ENCODE measurements at regions not wholly inside any gene's neighbourhood (a gene's known extent, or its start where the extent isn't known, plus 50 kb on each side); places are given as distances from the start of the nearest gene placed in this dataset.

DNA sequence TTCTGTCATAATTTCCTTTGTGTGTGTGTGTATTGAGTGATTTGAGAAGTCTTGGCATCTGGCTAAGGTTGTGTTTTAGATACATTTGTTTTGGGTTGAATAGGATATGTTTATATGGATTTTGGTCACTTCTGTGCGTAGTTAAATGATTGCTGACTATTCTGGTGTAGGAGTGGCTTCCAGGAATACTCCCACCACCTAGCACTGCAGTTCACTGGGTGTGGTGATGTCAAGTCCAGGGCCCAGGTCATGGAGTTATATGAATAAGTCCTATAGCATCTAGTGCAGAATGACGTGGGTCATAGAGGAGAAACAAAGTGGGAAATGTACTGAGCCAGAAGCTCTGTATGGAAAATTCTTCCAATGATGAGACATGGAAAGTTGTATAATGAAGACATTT, 465.4 kb upstream of the CCL2 start:
- no peak for DNase-seq

DNA sequence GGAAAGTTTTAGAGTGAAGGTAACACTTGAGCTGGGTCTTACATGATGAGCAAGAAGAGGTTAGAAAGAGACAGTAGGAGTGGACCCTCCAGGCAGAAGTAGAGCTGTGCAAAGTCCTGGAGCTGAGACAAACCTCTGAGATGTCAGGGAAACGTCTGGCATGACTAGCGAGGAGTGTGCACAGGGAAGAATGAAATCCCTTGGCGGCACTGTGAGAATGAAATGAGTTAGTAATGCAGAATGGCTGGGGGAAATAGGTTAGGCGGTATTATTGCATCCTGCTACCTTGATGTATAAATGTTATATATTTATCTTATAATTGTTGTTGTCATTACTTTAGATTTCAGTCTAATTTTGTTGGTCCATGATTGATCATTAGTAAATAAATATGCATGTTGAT, 457.9 kb upstream of the CCL2 start:
- no peak for DNase-seq

GRCh38 chr17:33798308-33798707, 456.8 kb upstream of the CCL2 start:
- DNase-seq, result no peak

- DNase-seq, result no peak
Measured at GRCh38 chr17:33802349-33803198, 452.5 kb upstream of the CCL2 start.

GRCh38 chr17:33803199-33803685, 451.8 kb upstream of the CCL2 start:
- DNase-seq, result no peak

DNA sequence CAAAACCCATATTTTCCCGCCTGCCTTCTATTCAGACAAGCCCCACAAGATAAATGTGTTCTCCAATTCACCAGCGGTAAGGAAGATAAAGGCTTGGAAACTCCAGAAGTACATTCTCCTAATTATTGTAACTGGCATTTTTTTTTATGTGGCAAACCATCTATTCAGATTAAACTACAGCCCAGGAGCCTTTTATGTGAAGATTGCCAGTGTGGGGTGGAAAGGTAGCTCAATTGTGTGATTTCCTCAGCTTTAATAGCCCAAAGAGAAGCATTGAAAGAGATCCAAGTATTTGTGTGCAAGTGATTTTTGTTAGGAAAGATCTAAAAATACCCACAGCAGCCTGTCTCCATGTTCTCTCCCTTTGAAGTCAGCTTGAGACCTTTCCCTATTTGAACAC, 451.4 kb upstream of the CCL2 start:
- no peak for DNase-seq

DNA sequence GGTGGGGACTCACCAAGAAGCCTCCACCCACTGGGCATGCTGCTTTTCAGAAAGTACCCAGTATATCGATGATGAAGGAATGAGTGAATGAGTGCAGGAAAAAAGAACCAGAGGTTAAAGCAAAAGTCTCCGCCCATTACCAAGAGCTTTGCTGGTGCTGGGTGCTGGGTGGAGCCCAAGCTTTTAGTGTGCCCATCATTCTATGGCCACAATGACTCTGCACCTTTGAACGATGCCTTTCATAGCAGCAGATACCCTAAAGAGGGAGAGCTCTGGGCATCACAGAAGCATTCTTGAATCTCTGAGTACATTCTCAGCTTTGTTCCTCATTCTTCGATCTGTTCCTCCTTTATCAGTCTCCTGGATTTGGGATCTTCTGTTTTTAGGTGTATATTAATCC, 450.7 kb upstream of the CCL2 start:
- DNase-seq, result no peak

DNA sequence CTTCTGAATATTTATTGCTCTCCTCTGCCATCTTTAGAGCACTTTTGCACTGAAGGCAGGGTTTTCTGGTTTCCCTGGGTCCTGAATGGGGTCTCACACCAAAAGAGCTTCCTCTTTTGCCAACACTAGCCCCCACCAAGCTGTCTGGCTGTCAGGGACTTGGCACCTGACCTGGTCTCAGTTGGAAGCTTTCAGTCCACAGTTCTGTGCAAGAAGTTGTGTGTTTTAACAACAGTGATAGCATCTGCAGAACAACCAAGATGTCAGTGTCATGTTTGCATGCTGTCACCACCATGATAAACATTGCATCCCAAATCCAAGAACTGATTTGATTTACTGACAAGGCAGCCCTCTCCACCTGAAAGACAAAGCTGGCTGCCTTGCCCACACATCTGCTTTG, 448.5 kb upstream of the CCL2 start:
- DNase-seq, result no peak

DNA sequence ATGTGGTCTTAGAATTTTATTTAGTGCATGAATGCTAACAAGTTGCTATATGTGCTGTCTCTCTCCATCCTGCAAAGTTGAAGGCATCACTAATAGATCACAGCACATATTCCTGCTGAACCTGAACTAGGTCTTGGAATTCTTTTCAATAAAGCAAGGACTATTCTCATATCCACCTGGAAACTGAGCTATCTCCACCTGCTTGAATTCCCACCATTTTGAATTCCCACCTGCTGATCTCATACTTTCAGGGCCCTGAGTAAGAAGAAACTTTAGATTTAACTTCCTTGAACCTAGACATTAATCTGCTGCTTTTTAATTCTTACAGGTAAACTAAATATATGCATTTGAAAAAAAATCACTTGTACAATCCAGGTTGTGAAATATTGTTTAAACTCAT, 445.3 kb upstream of the CCL2 start:
- no peak for DNase-seq

DNA sequence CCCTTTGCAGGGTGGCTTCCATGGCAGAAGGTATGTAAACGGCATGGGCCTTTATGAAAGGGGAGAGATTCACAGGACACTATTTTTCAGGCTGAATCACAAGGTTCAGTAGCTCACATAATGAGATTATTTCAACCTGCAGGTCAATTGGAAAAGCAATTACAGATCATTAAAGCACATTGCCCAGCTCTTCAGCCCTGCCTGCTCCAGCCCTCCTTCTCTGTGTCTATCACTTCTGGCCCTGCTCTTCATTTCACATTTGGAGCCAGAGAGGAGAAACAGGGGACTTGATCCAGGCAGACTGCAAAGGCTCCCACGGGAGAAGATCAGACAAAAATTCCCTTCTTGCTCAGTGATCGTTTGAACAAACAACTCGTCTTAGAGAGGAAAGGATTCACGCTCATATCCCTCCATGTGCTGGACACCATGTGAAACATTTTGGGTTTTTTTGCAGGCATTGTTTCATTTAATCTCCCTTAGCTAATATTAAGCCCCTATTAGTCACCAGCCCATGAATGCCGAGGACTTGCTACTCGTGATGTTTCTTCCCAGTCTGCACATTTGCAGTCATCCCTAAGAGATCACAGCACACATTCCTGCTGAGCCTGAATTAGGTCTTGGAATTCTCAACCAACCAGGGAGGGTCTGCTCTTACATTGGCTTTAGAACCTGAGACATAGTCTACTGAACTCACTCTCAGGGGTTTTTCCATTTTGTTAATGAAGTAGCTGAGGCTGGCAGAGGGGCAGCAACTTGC, 443.9 kb upstream of the CCL2 start:
- DNase-seq, result no peak

DNA sequence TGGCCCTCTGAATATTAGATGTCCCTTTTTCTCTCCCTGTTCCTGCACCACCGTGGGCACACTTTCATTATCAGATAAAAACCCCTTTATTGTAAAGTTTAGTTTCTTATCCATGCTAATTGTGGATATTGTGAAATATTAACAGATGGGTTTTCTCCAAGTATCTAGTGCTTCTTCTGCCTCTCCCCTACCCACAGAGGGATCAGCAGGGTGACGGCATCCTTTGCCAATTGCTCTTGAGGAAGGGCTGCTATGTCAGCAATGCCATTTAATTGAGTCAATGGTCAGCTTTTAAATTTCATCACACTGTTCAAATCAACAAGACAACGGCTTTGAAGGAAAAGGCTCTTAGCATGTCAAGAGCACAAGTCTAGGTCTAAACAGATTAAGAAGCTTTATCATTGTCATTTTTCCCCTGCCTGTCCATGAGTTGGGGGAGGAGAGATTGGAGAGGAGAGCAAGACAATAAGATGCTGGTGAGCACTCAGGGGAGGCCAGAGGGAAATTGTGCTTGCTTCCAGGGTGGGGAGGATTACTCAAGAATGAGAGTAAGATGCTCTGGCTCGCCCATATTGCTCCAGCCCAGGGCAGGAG, 443.0 kb upstream of the CCL2 start:
- DNase-seq, result no peak

DNA sequence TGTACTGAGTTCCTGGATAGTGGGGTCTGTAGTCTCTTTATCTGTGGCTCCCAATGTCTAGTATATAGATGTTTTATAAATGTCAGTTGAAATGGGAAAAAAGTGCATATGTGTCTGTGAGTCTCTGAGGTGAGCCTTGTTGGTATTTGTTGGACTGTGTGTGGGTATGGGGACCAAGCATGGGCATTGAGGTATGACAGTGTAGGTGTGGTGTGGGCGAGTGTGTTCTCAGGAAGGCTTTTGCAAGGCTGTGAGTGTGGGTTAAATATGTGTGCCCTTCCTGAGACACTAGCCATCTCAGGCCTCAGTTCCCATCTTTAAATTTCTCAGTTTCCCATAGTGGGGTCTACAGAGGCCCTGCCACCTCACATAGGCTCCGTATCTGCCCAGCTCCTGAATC, 440.2 kb upstream of the CCL2 start:
- DNase-seq, result no peak

- DNase-seq, result no peak
Measured at GRCh38 chr17:33816036-33816435, 439.0 kb upstream of the CCL2 start.

DNA sequence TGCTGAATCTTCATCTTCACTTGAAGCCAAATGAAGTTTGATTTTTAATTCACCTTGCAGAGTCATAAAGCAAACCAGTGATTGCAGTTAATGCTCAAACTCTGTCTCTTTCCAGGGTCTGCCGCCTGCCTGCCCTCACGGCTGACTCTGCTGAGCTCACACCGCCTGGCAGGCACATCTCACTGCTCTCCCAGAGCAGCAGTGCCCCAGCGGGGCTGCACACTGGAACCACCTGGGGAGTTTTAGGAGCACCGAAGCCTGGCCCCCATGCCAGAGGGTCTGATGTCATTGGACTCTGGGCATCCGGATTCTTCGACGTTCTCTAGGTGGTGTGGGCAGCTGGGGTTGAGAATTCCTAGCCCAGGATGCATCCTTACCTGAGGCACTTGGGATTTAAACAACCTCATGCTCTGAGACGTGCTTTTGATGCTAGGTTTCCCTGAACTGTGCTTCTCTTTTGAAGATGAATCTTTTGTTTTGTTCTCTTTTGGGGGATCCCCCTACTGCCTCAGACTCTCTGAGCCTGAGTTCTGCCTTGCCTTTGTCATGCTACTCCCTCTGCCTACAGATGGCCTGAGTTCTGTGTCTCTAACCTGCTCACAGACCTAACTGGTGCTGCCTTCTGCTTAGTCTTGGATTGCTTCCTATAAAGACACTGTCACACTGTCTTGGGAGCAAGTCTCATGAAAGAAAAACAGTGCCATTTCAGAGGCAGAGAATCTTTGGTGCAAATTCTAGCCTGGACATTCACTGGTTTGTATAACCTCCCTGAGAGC, 438.1 kb upstream of the CCL2 start:
- no peak for DNase-seq

DNA sequence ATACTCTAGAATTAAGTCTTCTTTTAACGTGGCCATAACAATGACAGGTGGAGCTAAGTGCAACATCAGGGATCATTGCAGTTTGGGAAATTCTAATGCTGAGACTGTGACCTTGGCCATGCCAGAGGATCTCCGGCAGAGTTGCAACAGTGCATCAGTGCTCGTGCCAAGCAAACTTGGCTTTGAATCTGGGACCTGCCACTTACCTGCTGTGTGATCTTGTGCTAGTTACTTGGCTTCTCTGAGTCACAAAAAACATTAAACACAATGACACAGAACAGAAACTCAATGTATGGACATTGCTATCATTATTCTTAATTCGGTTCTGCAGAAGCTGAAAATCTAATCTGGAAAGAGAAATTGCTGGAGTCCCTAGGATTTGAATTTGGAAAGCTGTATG, 435.5 kb upstream of the CCL2 start:
- DNase-seq, result no peak

DNA sequence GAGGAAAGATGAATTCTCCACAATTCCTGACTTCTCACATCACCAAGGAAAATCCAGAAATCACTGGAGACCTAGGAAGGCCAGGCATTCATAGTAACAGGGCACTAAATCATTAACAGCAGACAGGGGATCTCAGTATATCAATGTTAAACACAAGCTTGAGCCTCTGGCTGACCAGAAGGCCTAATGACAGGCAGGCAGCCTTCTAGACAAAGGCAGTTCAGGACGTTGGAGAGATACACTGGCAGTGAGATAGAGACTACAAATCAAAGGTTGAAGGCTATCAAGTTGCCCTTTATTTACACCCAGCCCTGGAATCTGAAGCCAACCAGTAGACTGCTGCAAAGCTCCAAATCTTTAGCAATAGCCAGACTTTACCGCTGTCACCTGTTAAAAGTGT, 422.8 kb upstream of the CCL2 start:
- DNase-seq, result no peak

DNA sequence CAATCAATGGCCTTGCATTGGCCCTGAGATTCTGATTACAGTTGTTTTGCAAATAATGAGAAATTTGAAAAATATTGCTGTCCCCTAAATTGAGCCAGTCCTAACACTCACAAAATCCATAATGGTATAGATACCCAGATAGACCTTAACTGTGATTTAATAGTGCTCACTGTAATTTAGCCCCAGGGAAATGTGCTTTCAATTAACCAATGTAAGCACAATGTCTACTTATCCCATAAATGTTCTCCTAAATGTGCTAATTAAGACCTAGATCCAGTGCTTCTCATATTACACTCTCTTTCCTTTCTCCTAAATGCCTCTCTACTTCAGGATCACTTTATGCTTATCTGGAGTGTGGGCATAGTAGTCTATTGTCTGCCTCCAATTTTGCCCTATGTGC, 417.8 kb upstream of the CCL2 start:
- no peak for DNase-seq

DNA sequence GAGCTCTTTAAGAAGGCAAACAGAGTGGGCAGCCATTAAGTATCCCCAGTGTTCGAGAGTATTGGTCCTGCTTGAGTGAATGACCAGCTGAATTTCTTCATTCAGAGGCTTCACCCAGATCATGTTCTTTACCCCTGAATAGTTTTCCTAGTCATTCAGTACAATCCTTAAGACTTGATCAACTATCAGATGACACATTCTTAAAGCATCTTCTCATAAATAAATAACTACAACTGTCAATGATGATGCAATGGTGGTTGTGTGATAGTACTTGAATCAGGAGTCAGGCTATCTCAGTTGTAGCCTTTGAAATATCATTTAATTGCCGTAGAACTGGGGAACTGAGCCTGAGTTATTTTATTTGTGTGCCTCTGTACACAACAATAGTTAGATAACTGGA, 416.8 kb upstream of the CCL2 start:
- DNase-seq, result no peak

DNA sequence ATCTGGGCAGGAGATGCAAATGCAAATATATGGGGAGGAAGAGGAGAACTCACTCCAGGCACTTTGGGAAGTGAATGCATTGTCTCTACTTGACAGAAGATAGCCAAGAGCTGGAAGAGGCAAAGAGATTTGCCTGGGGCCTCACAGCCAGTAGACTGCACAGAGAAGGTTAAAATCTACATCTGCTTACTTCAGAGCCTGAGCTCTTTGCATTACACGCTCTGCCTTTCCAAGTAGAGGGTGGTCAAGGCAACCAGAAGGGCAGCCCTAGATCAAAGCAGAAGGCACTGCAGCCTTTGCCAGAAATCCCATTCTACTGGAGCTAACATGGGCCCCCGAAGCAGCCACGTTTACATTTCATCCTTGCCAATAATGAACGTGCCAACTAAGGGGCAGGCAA, 407.2 kb upstream of the CCL2 start:
- DNase-seq, result no peak

- no peak for DNase-seq
Measured at GRCh38 chr17:33848433-33848832, 406.7 kb upstream of the CCL2 start.

- DNase-seq, result no peak
Measured at GRCh38 chr17:33854596-33854995, 400.5 kb upstream of the CCL2 start.

- no peak for DNase-seq
Measured at GRCh38 chr17:33858121-33858520, 397.0 kb upstream of the CCL2 start.

DNA sequence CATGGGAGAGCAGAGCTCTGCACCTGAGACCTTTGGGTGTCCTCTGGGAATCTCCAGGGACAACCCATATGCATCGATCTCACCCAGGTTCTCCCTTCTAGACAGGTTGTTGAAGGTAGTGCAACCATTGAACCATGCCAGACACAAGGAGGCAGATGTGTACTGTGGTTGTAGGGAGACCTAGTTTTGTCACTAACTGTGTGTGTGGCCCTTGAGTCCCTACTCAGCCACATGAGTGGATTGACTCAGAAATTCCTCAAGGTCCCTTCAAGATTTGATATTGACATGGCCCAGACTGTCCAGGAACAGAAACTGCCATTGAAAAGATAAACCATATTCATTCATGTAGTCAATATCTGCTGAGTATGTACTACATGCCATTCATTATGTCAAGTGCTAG, 396.4 kb upstream of the CCL2 start:
- DNase-seq, result no peak

Data from NCI-H524 treated with DMSO at 0.1 percent for 48 hours (cell line).